Hepatocyte (in vitro differentiated cells): ENCODE measurements at regions not wholly inside any gene's neighbourhood (a gene's known extent, or its start where the extent isn't known, plus 50 kb on each side); places are given as distances from the start of the nearest gene placed in this dataset.

Experiments
- DNase-seq: peaks from one replicate; pipeline ENCODE4 v3.0.0-alpha.2; 2016; ENCODE audit warnings: low spot score
- H2AFZ ChIP-seq: fragments of 200-600 bp; sonication (generic); 2 replicates; pipeline ENCODE4 v1.6.0; 2016; ENCODE audit warnings: antibody characterized with exemption, mild to moderate bottlenecking
- H3K27ac ChIP-seq: fragments of 200-600 bp; sonication (generic); 2 replicates; pipeline ENCODE4 v1.5.1; 2016; ENCODE audit warnings: mild to moderate bottlenecking
- H3K27me3 ChIP-seq: fragments of 200-600 bp; sonication (generic); 2 replicates; pipeline ENCODE4 v1.6.1; 2016
- H3K36me3 ChIP-seq: fragments of 200-600 bp; sonication (generic); replicated peaks from 2 replicates; pipeline ENCODE4 v1.5.1; 2016; ENCODE audit warnings: low read depth; ENCODE audit not compliant: insufficient read depth
- H3K4me1 ChIP-seq: fragments of 200-600 bp; sonication (generic); 2 replicates; pipeline ENCODE4 v1.5.1; 2016; ENCODE audit warnings: mild to moderate bottlenecking, moderate library complexity; ENCODE audit not compliant: insufficient read depth
- H3K4me2 ChIP-seq: fragments of 200-600 bp; sonication (generic); 2 replicates; pipeline ENCODE4 v1.6.0; 2016
- H3K4me3 ChIP-seq: fragments of 200-600 bp; sonication (generic); 2 replicates; pipeline ENCODE4 v1.5.1; 2016; ENCODE audit warnings: mild to moderate bottlenecking
- H3K79me2 ChIP-seq: fragments of 200-600 bp; sonication (generic); 2 replicates; pipeline ENCODE4 v1.6.0; 2017; ENCODE audit warnings: mild to moderate bottlenecking
- H3K9me2 ChIP-seq: fragments of 200-600 bp; sonication (generic); replicated peaks from 2 replicates; pipeline ENCODE4 v1.6.0; 2017; ENCODE audit warnings: mild to moderate bottlenecking; ENCODE audit not compliant: insufficient read depth
- H3K9me3 ChIP-seq: fragments of 200-600 bp; sonication (generic); 2 replicates; pipeline ENCODE4 v1.5.1; 2016; ENCODE audit warnings: low read depth, mild to moderate bottlenecking
- H4K20me1 ChIP-seq: fragments of 200-600 bp; sonication (generic); 2 replicates; pipeline ENCODE4 v1.6.0; 2016; ENCODE audit warnings: mild to moderate bottlenecking; ENCODE audit not compliant: insufficient read depth, poor library complexity, severe bottlenecking
- EZH2 ChIP-seq: fragments of 200-600 bp; sonication (generic); IDR thresholded peaks from 2 replicates; pipeline ENCODE4 v1.6.1; 2016; ENCODE audit warnings: antibody characterized with exemption, mild to moderate bottlenecking, borderline replicate concordance
- EZH2phosphoT487 ChIP-seq: fragments of 200-600 bp; sonication (generic); IDR thresholded peaks from one replicate; pipeline ENCODE4 v1.6.1; 2018; ENCODE audit warnings: antibody characterized with exemption, mild to moderate bottlenecking, low read depth, moderate library complexity; ENCODE audit not compliant: unreplicated experiment, severe bottlenecking
- WGBS: methylation state at CpG from one replicate; pipeline ENCODE4 v1.1.6; 2016; ENCODE audit warnings: low lambda C conversion rate; ENCODE audit errors: missing lambda C conversion rate; 5-methylcytosine and 5-hydroxymethylcytosine counted together
- TF ChIP-seq, protein P1 (sequence below): fragments of 200-600 bp; sonication (generic); IDR thresholded peaks from 2 replicates; pipeline ENCODE4 v1.5.1; 2016; ENCODE audit warnings: antibody characterized with exemption, mild to moderate bottlenecking; ENCODE audit not compliant: poor library complexity

DNA sequence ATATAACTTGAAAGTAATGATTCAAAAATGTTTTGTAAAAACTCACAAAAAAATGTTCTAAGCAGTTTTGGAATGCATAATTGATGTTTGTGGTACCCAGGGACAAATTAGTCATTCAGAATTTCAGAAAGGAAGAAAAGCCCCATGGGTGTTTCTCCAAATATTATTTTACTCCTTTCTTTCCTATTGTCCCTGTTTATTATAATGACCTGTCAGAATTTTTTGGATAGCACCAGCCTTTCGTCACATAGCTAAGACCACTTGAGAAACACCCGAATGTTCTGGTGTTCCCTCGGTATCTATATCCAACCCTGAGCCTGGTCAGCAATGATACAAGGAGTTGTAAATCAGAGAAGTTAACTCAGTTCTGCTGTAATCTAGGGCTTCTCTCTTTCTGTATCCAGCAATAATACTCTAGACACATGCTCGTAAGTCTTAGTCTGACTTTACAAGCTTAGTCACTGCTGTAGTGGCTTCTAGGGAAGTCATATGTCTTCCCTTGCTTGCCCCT lies 64.8 kb upstream of the MEOX2 start:
- TF ChIP-seq EZH2phosphoT487 (no peak), EZH2 (no peak)
- TF ChIP-seq, protein P1, sequence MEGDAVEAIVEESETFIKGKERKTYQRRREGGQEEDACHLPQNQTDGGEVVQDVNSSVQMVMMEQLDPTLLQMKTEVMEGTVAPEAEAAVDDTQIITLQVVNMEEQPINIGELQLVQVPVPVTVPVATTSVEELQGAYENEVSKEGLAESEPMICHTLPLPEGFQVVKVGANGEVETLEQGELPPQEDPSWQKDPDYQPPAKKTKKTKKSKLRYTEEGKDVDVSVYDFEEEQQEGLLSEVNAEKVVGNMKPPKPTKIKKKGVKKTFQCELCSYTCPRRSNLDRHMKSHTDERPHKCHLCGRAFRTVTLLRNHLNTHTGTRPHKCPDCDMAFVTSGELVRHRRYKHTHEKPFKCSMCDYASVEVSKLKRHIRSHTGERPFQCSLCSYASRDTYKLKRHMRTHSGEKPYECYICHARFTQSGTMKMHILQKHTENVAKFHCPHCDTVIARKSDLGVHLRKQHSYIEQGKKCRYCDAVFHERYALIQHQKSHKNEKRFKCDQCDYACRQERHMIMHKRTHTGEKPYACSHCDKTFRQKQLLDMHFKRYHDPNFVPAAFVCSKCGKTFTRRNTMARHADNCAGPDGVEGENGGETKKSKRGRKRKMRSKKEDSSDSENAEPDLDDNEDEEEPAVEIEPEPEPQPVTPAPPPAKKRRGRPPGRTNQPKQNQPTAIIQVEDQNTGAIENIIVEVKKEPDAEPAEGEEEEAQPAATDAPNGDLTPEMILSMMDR, result no peak
- H3K27me3 ChIP-seq, result no peaks in the 10 kb centered on the region
- no peaks in the 10 kb centered on the region for H4K20me1 ChIP-seq
- no peak overlapping the region for H3K27ac ChIP-seq
- H3K9me3 ChIP-seq, result no peaks in the 10 kb centered on the region
- no peaks in the 10 kb centered on the region for H3K79me2 ChIP-seq
- H3K4me3 ChIP-seq, result no peak overlapping the region
- no peak overlapping the region for H2AFZ ChIP-seq
- DNase-seq, result no peak
- H3K9me2 ChIP-seq, result no peaks in the 10 kb centered on the region
- no peaks in the 10 kb centered on the region for H3K36me3 ChIP-seq
- no peak overlapping the region for H3K4me2 ChIP-seq
- WGBS, result 67% methylated on average over 4 of the region's 4 CpGs
- no peaks in the 10 kb centered on the region for H3K4me1 ChIP-seq

DNA sequence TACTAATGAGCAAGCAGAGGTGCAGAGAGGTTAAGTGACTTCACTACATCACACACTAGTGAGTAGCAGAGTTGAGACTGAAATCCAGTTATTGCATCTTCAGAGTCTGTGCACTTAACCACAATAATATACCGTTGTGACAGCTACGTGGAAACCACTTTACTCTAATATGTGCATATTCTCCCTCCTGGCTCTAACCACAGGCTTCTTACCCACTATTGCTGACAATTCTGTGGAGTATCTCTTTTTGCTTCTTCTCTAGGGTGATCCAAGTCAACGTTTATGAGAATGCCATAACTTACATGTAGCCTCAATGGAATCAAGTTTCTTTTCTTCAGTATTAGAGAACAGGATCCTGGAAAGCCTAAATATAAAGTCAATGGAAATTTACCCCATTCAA lies 64.2 kb upstream of the MEOX2 start:
- H3K79me2 ChIP-seq, result no peaks in the 10 kb centered on the region
- TF ChIP-seq, protein P1, result no peak
- TF ChIP-seq EZH2 (no peak), EZH2phosphoT487 (no peak)
- H3K4me1 ChIP-seq, result no peaks in the 10 kb centered on the region
- no peaks in the 10 kb centered on the region for H4K20me1 ChIP-seq
- DNase-seq, result no peak
- no peaks in the 10 kb centered on the region for H3K36me3 ChIP-seq
- no peak overlapping the region for H2AFZ ChIP-seq
- no peaks in the 10 kb centered on the region for H3K9me3 ChIP-seq
- H3K4me3 ChIP-seq, result no peak overlapping the region
- no peaks in the 10 kb centered on the region for H3K27me3 ChIP-seq
- H3K4me2 ChIP-seq, result no peak overlapping the region
- 90% methylated on average over 3 of the region's 3 CpGs for WGBS
- H3K27ac ChIP-seq, result no peak overlapping the region
- H3K9me2 ChIP-seq, result no peaks in the 10 kb centered on the region

DNA sequence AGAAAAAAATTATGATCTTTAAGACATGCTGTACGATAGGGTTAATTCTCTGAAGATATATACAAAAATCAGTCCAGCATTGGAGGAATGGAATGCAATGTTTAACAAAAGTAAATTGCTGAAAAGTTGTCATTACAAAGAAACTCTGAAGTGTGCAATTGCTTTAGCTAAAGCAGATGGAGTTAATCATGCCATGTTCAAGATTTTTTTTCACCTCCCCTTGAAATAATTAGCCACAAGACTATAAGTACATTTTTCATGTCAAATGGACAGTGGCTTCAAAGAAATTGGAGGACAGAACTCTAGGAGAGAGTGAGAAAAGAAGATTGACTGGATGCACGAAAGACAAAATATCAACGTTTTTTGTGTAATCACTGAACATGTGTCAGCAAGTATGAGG lies 63.1 kb upstream of the MEOX2 start:
- H3K27me3 ChIP-seq, result no peaks in the 10 kb centered on the region
- H3K36me3 ChIP-seq, result no peaks in the 10 kb centered on the region
- H3K9me3 ChIP-seq, result no peaks in the 10 kb centered on the region
- H3K79me2 ChIP-seq, result no peaks in the 10 kb centered on the region
- H3K4me1 ChIP-seq, result no peaks in the 10 kb centered on the region
- TF ChIP-seq, protein P1, result no peak
- no peak for TF ChIP-seq EZH2phosphoT487
- TF ChIP-seq EZH2, result no peak
- WGBS, result 81% methylated on average over 3 of the region's 3 CpGs
- no peaks in the 10 kb centered on the region for H4K20me1 ChIP-seq
- no peak overlapping the region for H3K27ac ChIP-seq
- H2AFZ ChIP-seq, result no peak overlapping the region
- H3K9me2 ChIP-seq, result no peaks in the 10 kb centered on the region
- no peak overlapping the region for H3K4me2 ChIP-seq
- H3K4me3 ChIP-seq, result no peak overlapping the region
- no peak for DNase-seq

DNA sequence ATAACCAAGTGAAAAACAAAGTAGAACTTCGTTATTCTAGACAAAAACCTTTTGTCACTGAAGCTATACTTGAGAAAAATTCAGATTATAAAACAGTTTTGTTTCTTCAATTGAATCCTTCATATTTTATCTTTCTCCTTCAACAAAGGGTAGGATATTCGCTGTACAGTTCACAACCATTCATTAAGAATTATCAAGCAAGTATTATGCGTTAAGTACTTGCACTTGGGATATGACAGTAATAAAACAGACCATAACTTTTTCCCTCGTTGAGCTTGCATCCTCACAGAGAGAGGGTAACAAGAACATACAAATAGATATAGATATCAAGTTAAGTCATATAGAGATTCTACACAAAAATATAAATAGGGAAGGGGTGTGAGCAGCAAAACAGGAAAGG lies 61.2 kb upstream of the MEOX2 start:
- Histone ChIP-seq H3K9me3 (no peaks in the 10 kb centered on the region), H2AFZ (no peak overlapping the region), H3K4me2 (no peak overlapping the region), H3K27me3 (no peaks in the 10 kb centered on the region), H3K36me3 (no peaks in the 10 kb centered on the region), H3K9me2 (no peaks in the 10 kb centered on the region), H3K4me1 (no peaks in the 10 kb centered on the region), H3K79me2 (no peaks in the 10 kb centered on the region), H3K4me3 (no peak overlapping the region), H3K27ac (no peak overlapping the region), H4K20me1 (no peaks in the 10 kb centered on the region)
- 63% methylated on average over 4 of the region's 4 CpGs for WGBS
- no peak for TF ChIP-seq EZH2phosphoT487
- no peak for TF ChIP-seq EZH2
- TF ChIP-seq, protein P1, result no peak
- no peak for DNase-seq
